HG03064 (cell line): ENCODE measurements at regions not wholly inside any gene's neighbourhood (a gene's known extent, or its start where the extent isn't known, plus 50 kb on each side); places are given as distances from the start of the nearest gene placed in this dataset.

ENCODE experiments used
- ATAC-seq: cut with Tn5 transposase; IDR thresholded peaks from one replicate; pipeline ENCODE4 v1.9.1; 2021; ENCODE audit warnings: low read depth; ENCODE audit not compliant: unreplicated experiment

DNA sequence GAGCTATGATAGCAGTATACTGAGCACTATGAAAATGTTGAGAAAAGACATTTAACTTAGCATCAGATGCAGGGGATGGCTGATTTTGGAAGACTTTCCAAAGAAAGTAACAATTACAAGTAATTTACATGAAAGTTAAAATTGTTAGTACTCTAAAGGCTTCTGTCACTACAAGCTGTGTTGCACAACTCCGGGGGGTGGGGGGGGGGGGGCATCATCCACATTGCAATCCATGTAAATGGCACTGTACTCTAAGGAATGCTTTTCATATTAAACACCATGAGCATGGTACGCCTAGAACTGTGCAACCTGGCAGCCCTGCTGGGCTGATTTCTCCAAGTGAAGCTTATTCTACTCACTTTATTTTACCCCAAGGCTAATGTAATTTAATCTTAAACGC, 363.4 kb downstream of the TMA16 start:
- ATAC-seq = no peak

DNA sequence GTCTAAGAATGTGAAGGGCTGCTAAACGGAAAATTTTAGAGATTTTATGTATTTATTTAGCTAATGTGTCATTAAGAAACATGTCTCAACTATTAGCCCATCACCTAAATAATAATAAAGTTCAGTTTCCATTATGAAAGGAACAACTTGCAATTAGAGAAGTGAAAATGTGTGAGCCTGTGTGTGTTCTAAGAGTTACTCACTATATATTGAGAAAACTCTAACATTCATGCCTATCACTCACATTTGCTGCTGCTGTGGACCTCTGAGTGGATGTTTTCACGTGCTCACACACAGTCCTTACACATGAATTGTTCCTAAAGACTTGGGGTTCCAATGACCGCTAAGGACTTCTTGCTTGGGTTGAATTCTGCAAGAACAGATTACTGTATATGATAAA, 364.0 kb downstream of the TMA16 start:
- ATAC-seq = no peak

DNA sequence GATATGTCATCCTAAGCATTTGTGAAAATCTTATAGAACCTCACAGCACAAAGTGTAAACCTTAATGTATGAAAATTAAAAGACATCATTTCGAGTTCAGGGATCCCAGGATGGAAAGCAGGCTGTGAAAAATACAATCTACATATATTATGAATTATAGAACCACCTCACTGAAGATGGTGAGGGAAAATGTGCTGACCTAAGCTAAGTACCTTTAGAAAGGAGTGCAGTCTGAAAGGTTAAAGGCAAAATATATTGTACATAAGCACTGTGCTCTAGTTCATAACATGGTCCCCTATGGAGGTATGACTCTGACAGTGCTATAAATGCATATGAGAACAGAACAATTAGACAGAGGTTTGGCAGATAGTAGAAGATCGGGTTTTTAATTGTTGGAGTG, 368.6 kb downstream of the TMA16 start:
- no peak for ATAC-seq

DNA sequence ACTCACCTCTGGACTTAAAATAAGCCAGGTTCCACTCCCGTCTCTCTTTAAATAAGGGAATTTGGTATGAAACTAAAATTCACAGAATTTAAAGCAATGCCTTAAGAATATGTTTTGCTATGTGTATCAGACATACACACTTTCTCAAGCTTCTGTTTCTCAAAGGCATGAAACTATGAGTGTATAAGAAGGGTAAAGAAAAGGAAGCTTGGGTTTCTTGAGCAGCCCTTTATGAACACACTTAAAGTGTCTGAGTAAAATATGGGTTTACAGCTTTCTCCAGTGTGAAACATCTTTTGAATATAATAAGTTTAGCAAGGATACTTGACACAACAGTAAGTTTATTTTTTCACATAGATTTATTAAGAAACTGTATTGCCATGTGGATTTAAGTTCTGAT, 370.5 kb downstream of the TMA16 start:
- ATAC-seq = no peak

DNA sequence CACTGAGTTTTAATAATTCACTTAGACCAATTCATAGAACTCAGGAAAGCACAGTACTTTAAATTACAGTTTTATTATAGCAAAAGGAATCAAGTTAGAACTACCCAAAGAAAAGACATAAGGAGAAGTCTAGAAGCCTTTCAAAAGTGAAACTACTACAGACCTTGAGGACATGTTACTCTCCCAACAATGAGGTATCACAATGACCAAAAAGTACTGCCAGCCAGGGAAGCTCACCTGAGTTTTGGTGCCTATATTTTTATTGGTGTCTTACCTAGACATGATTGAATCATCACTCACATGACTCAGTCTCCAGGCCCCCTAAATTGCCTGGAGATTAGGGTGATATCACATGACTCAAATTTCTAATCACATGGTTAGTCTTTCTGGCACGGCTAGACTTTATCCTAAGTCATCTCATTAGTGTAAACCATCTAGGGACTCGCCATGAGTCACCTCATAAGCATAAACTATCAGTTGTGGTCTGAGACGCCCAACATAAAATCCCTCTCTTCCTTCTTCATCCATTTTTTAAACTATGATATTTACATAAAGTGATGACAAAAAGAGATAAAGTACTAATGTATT, 372.3 kb downstream of the TMA16 start:
- ATAC-seq = no peak

DNA sequence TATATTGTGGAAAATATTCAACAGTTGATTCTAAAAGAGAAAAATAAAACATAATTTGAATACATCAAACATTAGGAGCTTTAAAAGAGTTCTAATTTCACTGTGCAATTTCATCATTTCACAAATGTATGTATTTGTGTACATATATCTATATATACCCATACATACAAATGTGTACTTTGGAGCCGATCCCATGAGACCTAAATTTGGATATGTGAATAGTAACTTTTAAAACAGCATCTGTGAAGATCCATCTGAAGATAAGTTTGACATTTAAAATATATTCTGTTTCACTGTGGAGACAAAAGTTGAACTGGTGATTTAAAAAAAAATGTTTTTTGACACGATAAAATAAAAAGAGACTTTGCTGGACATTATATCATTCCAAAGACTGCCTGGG, 374.0 kb downstream of the TMA16 start:
- ATAC-seq = no peak

DNA sequence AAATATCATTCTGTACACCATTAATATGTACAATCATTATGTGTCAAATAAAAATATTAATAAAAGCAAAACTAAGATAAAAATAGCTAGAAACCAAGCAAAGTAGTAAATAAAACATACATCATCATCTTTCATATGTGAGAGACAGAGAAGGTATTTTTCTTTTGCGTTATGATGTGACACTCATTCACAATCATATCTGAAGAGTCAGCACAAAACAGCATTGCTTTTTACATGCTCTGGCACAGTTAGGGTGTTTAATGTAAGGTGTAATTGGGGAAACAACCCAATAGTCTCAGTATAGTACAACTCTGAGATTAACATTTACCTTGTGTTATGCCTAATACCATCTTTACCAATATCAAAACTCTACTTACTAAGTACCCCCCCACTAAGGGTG, 376.6 kb downstream of the TMA16 start:
- no peak for ATAC-seq

DNA sequence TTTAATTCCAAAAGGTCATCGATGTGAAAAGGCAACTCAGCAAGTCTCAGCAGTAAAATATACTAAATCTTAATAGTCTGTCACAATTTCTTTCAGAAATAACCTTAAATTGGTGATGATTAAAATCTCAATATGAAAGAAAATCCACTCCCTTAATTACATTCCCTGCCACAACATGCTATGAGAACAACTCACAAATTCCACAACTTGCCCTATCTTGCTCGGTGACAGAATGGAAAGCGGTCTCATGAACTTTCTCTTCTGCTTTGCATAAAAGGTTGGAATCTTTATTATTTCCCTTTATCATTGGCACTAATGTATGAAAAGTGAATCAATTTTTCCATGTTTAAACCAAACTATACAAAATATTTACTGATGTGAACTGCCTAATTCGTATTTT, 380.8 kb downstream of the TMA16 start:
- ATAC-seq = no peak

DNA sequence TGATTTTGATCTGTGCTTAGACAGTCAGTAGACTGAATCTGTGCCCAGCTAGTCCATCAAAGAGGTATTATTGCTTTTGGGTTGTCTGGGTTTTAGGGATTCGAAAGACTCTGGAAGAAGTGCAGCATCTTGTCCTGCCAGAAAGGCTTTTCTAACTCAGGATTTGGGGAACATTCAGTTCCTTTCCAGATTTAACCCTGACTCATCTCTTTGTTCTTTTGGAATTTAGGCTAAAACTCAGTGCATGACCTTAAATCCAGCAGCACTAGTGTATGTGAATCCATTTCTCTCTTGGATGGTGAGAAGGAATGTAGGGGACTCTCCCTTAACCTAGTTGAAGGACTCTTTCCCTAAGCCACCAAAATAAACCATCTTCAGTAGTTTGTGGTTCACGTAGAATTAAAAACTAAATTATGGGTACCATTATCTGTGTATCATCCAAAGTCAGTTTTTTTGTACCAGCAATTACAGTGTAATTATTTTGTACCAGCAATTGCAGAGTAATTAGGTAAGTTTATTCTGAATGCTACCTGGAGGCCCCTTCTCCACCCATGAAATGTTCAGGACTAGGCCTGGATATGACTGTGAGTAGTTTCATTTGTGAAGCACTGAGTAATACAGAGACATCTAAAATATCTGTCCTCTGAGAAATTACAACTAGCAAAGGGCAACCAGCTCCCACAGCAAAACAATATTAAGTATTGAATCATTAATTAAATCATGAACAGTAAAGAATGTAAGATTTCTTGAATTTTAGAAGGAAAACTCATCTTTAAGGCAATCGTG, 384.0 kb downstream of the TMA16 start:
- no peak for ATAC-seq

DNA sequence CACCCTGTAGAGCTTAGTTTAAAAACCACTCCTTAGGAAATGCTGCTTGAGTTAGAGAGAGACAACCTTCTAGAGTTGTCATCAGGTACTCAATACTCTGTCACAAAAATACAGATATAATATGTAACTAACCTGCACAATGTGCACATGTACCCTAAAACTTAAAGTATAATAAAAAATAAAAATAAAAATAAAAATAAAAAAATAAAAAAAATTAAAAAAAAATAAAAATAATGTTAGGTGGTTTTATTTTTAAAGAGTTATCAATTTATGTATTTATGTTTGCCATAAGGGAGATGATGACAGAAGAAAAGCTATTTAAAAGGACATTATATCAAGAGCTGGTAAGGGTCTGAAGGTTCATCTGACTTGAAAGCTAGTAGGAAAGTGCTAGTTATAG, 397.9 kb downstream of the TMA16 start:
- no peak for ATAC-seq

DNA sequence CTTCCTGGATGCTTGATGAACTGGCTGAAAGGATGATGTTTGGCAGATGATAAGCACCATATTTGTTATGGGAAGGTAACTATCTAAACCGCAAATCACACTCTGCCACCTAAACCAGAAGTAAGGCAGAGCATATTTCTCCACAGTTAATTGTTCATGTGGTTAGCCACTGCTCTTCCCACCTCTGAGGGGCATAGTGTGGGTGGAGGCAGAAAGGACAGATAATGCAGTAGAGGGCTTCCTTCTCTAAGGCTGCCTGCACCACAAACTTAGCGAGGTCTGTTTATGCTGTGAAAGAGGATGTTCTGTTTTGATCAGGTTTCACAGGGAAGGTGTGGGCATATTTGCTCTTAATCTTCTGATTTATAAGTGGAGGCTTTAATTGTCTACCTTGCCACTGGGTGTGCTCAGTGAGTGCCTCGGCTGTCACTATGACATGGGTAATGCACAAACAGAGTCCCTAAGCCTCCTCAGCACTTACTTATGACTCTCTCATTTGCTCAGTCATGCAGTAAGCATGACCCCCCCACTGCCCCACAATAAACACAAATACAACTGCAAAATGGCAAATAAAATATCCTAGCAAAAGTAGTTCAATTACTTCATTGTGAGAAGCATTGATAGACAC, 401.0 kb downstream of the TMA16 start:
- no peak for ATAC-seq

DNA sequence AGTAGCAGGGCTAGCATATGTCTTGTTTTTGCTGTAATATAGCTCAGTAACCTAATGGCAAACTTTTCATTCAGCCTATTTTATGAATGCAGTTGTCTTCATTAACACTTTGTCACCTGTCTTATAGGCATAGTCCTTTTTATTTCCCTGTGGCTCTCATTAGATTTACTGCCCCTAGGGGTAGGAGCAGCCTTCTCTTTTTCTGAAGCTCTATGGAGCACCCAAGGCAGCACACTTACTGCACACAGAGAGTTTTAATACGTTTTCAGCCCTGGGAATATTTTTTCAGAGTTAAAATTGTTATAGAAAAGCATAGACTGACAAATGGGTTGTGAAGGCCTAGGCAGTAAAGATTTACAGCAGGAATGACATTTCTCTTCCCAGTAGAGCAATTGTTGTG, 406.8 kb downstream of the TMA16 start:
- no peak for ATAC-seq

DNA sequence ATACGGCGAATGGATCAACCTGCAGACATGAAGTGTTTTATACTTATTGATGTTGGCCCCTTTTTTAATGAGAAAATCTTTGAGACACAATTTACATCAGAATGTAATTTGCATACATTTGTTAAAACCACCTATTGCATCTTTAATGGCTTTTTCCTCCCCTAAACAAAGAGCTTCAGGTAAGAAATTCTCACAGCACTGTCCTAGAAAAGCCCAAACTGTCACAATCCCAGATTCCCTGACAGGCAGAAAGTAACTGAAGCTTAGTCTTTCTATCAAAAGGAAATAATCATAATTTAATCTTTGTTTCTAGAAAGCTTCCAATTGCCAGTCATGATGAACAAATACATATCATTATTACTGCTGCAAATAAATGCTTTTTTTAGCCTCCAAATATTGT, 407.9 kb downstream of the TMA16 start:
- no peak for ATAC-seq

DNA sequence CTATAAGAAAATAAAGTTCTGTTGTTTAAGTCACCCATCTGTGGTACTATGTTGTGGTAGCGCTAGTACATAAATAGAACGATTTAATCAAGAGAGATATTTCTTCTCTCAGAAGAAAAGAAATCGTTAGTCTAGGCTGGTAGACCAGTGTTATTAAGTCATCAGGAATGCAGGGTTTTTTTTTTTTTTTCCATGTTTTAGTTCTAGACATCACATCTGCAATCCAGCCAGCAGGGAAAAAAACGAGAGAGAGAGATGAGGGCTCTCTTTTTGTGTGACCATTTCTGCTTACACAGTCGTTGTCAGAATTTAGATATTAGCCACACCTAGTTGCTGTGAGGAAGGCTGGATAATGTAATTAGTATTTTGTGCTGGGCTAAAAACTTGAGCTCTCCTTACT, 417.4 kb downstream of the TMA16 start:
- ATAC-seq = no peak

DNA sequence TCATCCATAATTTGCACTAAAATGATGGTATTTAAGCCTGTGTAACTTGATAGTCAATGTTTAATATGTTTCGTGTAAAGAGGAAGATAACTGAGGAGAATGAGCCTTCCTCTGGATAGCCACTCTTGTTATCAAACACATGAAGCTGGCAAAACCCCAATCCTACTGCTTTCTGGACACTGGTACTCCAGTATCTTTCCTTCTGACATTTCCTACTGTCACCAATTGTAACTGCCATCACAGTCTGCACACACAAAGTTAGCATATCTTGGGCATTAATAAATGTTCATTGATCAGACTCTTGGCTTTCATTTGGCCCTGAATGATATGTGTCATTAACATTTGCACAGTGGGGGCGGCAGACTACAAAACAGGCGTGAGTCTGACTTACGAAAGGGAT, 419.1 kb downstream of the TMA16 start:
- no peak for ATAC-seq

DNA sequence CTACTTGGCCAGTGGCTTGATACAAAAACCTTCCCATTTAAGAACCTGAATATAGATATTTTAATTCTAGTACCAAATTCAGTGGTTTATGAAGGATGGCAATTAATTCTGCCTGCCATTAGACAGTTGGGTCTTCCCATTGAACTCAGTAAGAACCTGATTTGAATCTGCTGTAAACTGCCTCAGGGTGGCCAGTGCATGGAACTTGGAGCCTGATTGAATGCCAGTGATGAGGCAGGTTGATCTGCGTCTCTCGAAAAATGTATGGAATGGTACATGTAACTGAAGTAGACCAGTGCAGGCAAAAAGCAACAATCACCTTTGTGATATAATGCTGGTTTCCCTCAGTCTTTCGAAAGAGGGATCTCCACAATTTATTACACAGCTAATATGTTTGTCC, 421.4 kb downstream of the TMA16 start:
- no peak for ATAC-seq

DNA sequence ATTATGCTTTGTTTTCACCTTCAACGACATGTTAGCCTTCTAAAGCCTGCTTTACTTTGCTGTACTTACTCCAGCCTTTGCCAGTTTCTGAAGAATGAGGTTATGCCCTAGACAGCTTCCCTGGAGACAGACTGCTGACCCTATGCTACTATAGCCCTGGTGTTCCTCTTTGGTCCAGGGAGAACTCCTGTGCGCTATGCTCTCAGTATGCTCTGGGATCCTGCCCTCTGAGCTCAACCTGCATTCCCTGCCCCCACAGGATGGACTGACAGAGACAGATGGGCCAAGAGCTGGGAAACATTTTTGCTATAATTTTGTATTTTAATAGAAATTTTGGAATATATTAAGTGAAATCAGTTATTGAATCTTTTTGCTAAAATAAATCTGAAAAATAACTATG, 425.9 kb downstream of the TMA16 start:
- no peak for ATAC-seq

DNA sequence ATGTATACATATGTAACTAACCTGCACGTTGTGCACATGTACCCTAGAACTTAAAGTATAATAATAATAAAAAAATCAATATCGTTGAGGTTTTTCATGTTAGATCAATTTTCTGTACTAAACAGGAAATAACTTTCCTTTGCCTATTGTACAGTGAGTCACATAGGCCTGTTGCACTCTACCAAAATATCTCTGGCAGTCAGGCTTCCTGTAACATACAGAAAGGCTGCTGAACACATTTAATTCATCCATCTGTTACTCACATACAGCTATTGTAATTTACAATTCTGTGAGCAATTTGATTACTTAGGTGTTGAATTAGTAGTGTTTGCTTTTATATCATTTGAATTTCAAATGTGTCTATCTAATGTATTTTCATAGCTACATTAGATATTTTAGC, 427.8 kb downstream of the TMA16 start:
- ATAC-seq = no peak

DNA sequence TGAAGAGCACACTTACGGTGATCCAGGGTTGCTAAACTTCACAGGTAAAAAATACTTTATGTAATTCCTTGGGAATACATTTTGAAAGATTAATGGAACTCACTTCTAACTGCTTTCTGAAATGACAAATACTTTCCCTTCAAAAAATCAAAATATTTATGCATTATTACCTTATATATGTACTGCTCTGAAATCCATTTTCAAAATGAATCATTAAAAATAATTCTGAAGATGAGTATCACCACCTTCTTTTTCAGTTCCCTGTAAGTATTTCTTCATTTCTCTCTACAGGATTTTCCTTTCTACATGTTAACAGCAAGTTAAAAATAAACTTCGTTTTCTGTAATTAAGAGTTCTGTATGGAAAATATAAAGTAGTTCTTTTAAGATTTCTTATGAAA, 428.6 kb downstream of the TMA16 start:
- no peak for ATAC-seq

DNA sequence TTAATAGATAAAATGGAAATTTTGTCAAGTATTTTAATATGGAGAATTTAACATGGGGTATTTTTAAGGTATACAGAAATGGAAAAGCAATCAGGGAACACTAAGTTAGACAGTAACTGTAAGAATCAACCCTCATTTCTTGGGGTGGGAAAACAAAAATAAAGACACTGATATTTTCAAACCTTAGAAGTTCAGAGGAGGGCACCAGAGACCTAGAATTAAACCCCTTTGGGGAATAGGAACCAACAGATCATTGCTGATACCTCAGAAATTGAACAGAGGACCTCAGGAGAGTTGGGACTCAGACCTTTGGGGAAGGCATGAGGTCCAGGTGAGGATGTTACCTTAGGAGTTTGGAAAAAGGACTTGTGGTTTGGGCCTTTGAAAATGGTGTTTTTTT, 435.6 kb downstream of the TMA16 start:
- ATAC-seq = no peak

DNA sequence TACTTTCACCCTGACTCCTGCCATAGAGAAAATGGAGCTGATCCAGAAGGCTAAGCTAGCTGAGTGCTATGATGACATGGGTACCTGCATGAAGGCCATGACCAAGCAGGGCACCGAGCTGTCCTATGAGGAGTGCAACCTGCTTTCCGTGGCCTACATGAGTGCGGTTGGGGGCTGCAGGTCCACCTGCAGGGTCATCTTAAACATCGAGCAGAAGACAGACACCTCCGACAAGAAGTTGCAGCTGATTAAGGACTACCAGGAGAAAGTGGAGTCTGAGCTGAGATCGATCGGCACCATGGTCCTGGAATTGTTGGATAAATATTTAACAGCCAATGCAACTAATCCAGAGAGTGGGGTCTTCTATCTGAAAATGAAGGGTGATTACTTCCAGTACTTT, 438.0 kb downstream of the TMA16 start:
- no peak for ATAC-seq

DNA sequence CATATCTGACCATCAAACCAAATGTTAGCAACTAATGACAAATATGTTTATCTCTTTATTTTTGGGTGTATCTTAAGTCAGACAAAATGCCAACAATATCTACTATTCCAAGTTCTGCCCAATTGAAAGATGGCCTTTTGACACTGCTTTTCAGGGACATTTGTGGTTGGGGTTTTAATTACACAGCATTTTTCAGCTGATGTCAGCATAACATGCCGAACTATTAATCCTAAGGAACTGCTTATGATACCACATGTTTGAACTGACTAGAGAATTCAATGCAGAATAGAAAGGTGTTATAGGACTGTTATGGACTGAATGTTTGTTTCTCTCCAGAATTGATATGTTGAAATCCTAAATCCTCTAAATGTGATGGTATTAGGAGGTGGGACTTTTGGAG, 445.1 kb downstream of the TMA16 start:
- no peak for ATAC-seq
